Endothelial cell of umbilical vein (primary cell): ENCODE measurements at regions not wholly inside any gene's neighbourhood (a gene's known extent, or its start where the extent isn't known, plus 50 kb on each side); places are given as distances from the start of the nearest gene placed in this dataset.

Experiments
- BruUV-seq: library from RNA; stranded (reverse); fragments of 400-500 nt; replicated peaks from 2 replicates; lab custom pipeline; 2021; lab: Mats Ljungman, UMichigan
- CTCF ChIA-PET: fragments of 300-600, 350-600 bp; sonication (Branson Sonifier 250); formaldehyde crosslinking; loops from one replicate; lab custom pipeline; 2021; ENCODE audit warnings: antibody characterized with exemption, inconsistent platforms; lab: Charles Lee
- POLR2A ChIA-PET: fragments of 300-600, 350-600 bp; sonication (Branson Sonifier 250); formaldehyde crosslinking; loops from one replicate; lab custom pipeline; 2021; ENCODE audit warnings: antibody characterized with exemption, inconsistent platforms; lab: Charles Lee
- DNase-seq: peaks from one replicate; pipeline ENCODE4 v3.0.0-alpha.2; 2011; ENCODE audit warnings: low read depth, low spot score
- FAIRE-seq: peaks from 2 replicates; lab custom pipeline; 2011; peaks lifted over from hg19 to GRCh38; lab: Jason Lieb, UNC
- H2AFZ ChIP-seq: 2 replicates; pipeline ENCODE4 v1.6.0; 2012; ENCODE audit warnings: low read depth, low read length, control low read depth, inconsistent platforms
- H3K27ac ChIP-seq: 2 replicates; pipeline ENCODE4 v1.5.1; 2011; ENCODE audit warnings: low read depth, mild to moderate bottlenecking, control low read depth, low read length, moderate library complexity; ENCODE audit not compliant: insufficient read depth
- H3K27me3 ChIP-seq, 2 experiments: 2 replicates each; pipeline versions ENCODE4 v1.6.0 to v1.6.1; 2011; ENCODE audit warnings: low read length in 2 of 2, mixed read lengths in 1 of 2; ENCODE audit not compliant: control insufficient read depth in 2 of 2, insufficient read depth in 2 of 2
- H3K36me3 ChIP-seq, 2 experiments: 2 replicates in 1 of 2; 3 replicates in 1 of 2; pipeline ENCODE4 v1.5.1; 2011; ENCODE audit warnings: low read length in 2 of 2, mild to moderate bottlenecking in 1 of 2, moderate library complexity in 1 of 2; ENCODE audit not compliant: control insufficient read depth in 2 of 2, insufficient read depth in 2 of 2; ENCODE audit errors: extremely low read depth in 1 of 2
- H3K4me1 ChIP-seq: 3 replicates; pipeline ENCODE4 v1.5.1; 2011; ENCODE audit warnings: mild to moderate bottlenecking, low read length; ENCODE audit not compliant: control insufficient read depth, insufficient read depth; ENCODE audit errors: extremely low read depth
- H3K4me2 ChIP-seq: 2 replicates; pipeline ENCODE4 v1.6.1; 2011; ENCODE audit warnings: low read length, control low read depth, mixed read lengths; ENCODE audit not compliant: insufficient read depth
- H3K4me3 ChIP-seq, 3 experiments: fragments of 200-600 bp in 1 of 3; sonication (generic), shearing (Covaris generic) in 1 of 3; replicated peaks in 1 of 3; 2 replicates each; pipeline ENCODE4 v1.5.1; 2011 to 2016; ENCODE audit warnings: control low read depth in 3 of 3, low read length in 3 of 3, mild to moderate bottlenecking in 2 of 3, inconsistent platforms in 1 of 3, low read depth in 1 of 3, moderate library complexity in 1 of 3; ENCODE audit not compliant: insufficient read depth in 1 of 3
- H3K79me2 ChIP-seq: 2 replicates; pipeline ENCODE4 v1.6.0; 2012; ENCODE audit warnings: low read length, inconsistent platforms; ENCODE audit not compliant: control insufficient read depth, insufficient read depth
- H3K9ac ChIP-seq: replicated peaks from 2 replicates; pipeline ENCODE3; 2011; ENCODE audit warnings: low read length, control low read depth; ENCODE audit not compliant: insufficient read depth; ENCODE audit errors: extremely low read depth
- H3K9me1 ChIP-seq: replicated peaks from 3 replicates; pipeline ENCODE4 v1.6.0; 2011; ENCODE audit warnings: mild to moderate bottlenecking, low read length; ENCODE audit not compliant: control insufficient read depth, insufficient read depth; ENCODE audit errors: extremely low read depth
- H3K9me3 ChIP-seq: replicated peaks from 2 replicates; pipeline ENCODE4 v1.5.1; 2012; ENCODE audit warnings: low read length, inconsistent platforms; ENCODE audit not compliant: control insufficient read depth, insufficient read depth
- H4K20me1 ChIP-seq: replicated peaks from 2 replicates; pipeline ENCODE3; 2011; ENCODE audit warnings: mild to moderate bottlenecking, low read length; ENCODE audit not compliant: control insufficient read depth, insufficient read depth; ENCODE audit errors: extremely low read depth
- CTCF ChIP-seq, 2 donors: IDR thresholded peaks; 1 replicate in 1 of 2; 2 replicates in 1 of 2; pipeline ENCODE4 v1.5.1; 2011; ENCODE audit warnings: low read length in 2 of 2, mild to moderate bottlenecking in 2 of 2, moderate library complexity in 2 of 2, control low read depth in 1 of 2, inconsistent platforms in 1 of 2, low read depth in 1 of 2; ENCODE audit not compliant: insufficient read depth in 1 of 2; ENCODE audit errors: extremely low read depth in 1 of 2
- EZH2 ChIP-seq: IDR thresholded peaks from 2 replicates; pipeline ENCODE4 v1.6.1; 2012; ENCODE audit warnings: borderline replicate concordance, low read depth, mild to moderate bottlenecking, moderate library complexity, low read length, inconsistent platforms; ENCODE audit not compliant: severe bottlenecking
- FOS ChIP-seq: IDR thresholded peaks from 2 replicates; pipeline ENCODE4 v1.6.1; 2011; ENCODE audit warnings: mild to moderate bottlenecking, low read length, moderate library complexity, borderline replicate concordance; ENCODE audit not compliant: insufficient read depth
- JUN ChIP-seq: IDR thresholded peaks from 2 replicates; pipeline ENCODE4 v1.6.1; 2011; ENCODE audit warnings: borderline replicate concordance, low read depth; ENCODE audit not compliant: insufficient read length, insufficient read depth
- MAX ChIP-seq: IDR thresholded peaks from 2 replicates; pipeline ENCODE4 v1.6.1; 2011; ENCODE audit not compliant: insufficient read depth, insufficient read length
- MYC ChIP-seq: IDR thresholded peaks from one replicate; pipeline ENCODE4 v1.6.1; 2011; ENCODE audit warnings: mild to moderate bottlenecking, low read depth, low read length
- POLR2A ChIP-seq: IDR thresholded peaks from 2 replicates; pipeline ENCODE4 v1.6.1; 2012; ENCODE audit warnings: low read depth, mild to moderate bottlenecking, control low read depth, low read length
- POLR2AphosphoS5 ChIP-seq: IDR thresholded peaks from 2 replicates; pipeline ENCODE4 v1.6.1; 2012; ENCODE audit warnings: low read depth, mild to moderate bottlenecking, control low read depth, low read length, moderate library complexity; ENCODE audit not compliant: insufficient read depth
- dilution Hi-C: fragments of 300-500 bp; cut with MboI; formaldehyde crosslinking; loops from one replicate; pipeline ENCODE4 v1.15.0; 2019; ENCODE audit warnings: low sequenced_read_pairs; ENCODE audit not compliant: extremely low pct_ligation_motif_present
- intact Hi-C: fragments of 100-400 bp; cut with micrococcal nuclease; formaldehyde crosslinking; loops from one replicate; pipeline ENCODE4 v1.10.0; 2022

- no peak overlapping the region for H3K4me3 ChIP-seq
- no peaks in the 10 kb centered on the region for H3K4me1 ChIP-seq
- no peak overlapping the region for H2AFZ ChIP-seq
- no peak for TF ChIP-seq EZH2
- TF ChIP-seq POLR2A: no peak
- TF ChIP-seq FOS: no peak
- no peak for TF ChIP-seq MAX
- no peak for TF ChIP-seq CTCF (IDR thresholded peaks at IDR 0.05; ENCODE audit: extremely low read depth in 1 of 2, insufficient read depth in 1 of 2, low read depth in 1 of 2, low read length in 2 of 2)
- TF ChIP-seq JUN: no peak
- TF ChIP-seq MYC: no peak
- TF ChIP-seq POLR2AphosphoS5: no peak
- H3K9ac ChIP-seq: no peak overlapping the region
- H3K9me1 ChIP-seq: no peaks in the 10 kb centered on the region
- H3K27ac ChIP-seq: no peak overlapping the region
- H3K9me3 ChIP-seq: no peaks in the 10 kb centered on the region
- H3K27me3 ChIP-seq: no peaks in the 10 kb centered on the region
- POLR2A ChIA-PET: no interaction called here
- H3K79me2 ChIP-seq: no peaks in the 10 kb centered on the region
- no peaks in the 10 kb centered on the region for H4K20me1 ChIP-seq
- CTCF ChIA-PET: no interaction called here
- H3K36me3 ChIP-seq: no peaks in the 10 kb centered on the region
- no peak overlapping the region for H3K4me2 ChIP-seq
- intact Hi-C loops: no loop called here
- no peak for DNase-seq
- no peak for FAIRE-seq
- no TSS peak for BruUV-seq
- dilution Hi-C loops: no loop called here
Observed at GRCh38 chr15:70247281-70247680, 149.6 kb upstream of the TLE3 start.
